GM19467 (cell line): ENCODE measurements at regions not wholly inside any gene's neighbourhood (a gene's known extent, or its start where the extent isn't known, plus 50 kb on each side); places are given as distances from the start of the nearest gene placed in this dataset.
"Not testable (repeated sequence)": the region's sequence is repeated elsewhere in the genome, so short reads cannot be mapped to it uniquely, and the experiment has no call there.

ENCODE experiments used
- ATAC-seq: cut with Tn5 transposase; IDR thresholded peaks from one replicate; pipeline ENCODE4 v1.9.1; 2021; ENCODE audit warnings: mild to moderate bottlenecking, moderate library complexity; ENCODE audit not compliant: unreplicated experiment

DNA sequence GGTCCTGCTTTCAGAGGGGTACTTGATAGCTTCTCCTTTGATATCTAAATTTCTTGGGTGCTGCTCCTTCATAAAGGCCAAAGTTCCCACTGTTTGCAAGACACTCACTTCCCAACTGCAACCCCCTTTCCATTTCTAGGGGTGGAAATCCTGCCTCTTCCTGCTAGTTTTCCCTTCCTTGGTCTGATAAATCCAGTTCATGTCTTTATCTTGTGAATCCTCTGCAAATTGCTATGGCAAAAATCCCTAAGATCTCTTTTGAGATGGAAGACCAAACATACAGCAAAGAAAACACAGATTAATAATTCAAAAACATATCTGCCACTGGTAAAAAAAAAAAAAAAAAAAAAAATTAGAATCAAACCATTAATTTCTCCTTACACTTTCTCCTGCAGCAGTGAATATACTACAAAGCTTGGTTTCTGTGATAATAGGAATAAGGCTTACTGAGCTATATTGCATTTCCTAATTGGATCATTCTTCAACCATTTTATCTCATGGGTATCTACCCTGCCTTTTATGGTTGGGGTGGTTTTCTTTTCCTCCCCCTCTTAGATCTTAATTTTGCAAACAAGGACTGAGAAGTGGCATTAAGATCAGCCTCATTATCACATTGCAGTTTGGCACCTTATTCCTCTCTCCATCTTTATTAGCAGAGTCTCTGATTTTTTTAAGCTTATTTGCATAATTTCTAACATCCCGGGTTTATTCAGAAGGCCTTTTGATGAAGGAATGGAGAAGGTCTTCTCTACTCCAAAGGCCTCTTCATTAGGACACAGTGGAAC is 439.1 kb downstream of the XYLT1 start:
- ATAC-seq, result no peak

DNA sequence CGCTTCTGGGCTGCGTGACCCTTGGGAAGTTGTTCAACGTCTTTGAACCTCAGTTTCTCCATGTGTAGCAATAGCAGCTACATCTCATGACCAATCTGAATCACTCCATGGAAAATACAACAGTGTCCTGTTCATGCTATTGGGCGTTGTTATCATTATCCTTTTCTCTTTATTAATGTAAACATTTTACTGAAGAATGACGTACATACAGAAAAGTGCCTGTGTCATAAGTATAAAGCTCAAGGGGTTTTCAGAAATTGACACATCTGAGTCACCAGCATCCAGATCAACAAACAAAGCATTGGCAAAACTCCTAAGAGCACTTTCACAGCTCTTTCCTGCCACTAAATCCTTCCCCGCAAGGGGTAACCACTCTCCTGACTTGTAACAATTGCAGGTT is 438.4 kb downstream of the XYLT1 start:
- ATAC-seq, result no peak

DNA sequence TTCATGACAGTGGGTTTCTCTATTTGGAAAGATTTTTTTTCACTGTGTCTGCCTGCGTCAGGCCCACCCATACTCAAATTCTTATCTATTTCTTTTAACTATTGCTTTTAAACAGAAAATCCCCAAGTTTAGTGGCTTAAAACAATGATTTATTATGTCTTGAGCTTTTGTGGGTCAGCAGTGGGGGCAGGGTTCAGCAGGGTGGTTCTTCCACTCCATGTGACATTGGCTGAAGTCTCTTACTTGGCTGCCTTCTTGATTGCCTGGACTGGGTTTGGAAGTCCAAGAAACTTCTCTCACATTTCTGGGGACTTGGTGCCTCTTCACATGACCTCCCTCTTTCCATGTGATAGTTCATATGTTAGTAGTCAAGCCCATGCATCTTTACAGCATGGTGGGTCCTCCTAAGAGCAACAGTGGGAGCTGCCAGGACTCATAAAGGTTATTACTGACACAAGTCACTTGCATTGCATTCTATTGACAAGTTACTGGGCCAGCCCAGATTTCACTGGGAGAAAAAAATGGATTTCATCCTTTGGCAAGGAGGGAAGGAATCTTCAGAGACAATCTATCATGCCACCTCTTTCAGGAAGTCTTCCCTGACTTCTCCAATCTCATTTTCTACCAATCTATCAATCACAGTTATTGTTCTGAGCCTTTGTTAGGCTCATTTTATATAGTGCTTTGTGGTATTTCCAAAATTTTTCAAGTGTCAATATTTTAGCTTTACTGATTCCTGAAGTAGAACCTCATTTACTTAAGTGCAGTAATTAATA is 436.1 kb downstream of the XYLT1 start:
- no peak for ATAC-seq

DNA sequence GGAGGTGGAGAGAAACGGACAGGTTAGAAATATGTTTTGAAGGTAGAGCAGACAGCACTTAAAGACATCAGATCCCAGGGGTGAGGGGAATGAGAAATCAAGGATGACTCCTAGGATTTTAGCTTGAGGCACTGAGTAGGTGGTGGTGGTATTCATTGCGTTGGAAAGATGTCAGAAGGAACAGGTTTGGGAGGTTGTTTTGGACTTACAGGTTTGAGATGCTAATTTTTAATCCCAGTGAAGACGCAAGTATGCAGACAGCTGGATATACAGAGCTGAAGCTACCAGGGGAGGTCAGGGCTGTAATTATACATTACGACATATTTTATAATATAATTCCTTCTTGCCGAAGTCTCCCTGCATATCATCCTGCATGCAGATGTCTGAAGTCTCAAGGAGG is 433.3 kb downstream of the XYLT1 start:
- ATAC-seq, result no peak

DNA sequence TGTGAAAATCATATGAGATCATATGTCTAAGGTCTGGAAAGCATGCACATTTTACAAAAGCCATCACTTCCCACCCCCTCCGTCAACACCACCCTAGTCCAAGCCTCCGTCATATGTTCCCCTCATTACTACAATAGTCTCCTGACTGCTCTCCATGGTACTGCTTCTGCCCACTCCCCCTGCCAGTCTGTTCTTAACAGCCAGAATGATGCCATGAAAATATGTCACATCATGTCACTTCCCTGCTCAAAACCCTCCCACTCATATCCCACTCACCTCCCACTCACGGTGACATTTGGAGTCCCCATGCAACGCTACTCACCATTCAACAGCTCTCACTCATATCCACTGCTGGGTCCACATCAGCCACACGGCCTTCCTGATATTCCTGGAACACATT is 432.3 kb downstream of the XYLT1 start:
- ATAC-seq, result no peak

DNA sequence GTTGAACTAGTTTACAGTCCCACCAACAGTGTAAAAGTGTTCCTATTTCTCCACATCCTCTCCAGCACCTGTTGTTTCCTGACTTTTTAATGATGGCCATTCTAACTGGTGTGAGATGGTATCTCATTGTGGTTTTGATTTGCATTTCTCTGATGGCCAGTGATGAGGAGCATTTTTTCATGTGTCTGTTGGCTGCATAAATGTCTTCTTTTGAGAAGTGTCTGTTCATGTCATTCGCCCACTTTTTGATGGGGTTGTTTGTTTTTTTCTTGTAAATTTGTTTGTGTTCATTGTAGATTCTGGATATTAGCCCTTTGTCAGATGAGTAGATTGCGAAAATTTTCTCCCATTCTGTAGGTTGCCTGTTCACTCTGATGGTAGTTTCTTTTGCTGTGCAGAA is 421.7 kb downstream of the XYLT1 start:
- not testable (repeated sequence) for ATAC-seq

DNA sequence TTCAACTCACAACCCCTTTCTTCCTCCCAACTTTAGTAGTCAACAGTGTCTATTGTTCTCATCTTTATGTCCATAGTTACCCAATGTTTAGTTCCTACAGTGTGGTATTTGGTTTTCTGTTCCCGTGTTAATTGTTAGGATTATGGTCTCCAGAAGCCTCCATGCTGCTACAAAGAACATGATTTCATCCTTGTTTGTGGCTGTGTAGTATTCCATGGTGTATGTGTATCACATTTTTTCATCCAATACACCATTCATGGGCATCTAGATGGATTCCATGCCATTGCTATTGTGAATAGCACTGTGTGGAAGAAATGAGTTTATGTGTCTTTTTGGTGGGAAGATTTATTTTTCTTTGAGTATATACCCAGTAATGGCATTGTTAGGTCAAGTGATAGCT is 420.3 kb downstream of the XYLT1 start:
- no peak for ATAC-seq
